GM21737 (cell line): ENCODE measurements at regions not wholly inside any gene's neighbourhood (a gene's known extent, or its start where the extent isn't known, plus 50 kb on each side); places are given as distances from the start of the nearest gene placed in this dataset.
A peak's percentile ranks its signal among the peaks of the same experiment; 100 is the strongest.
"Not testable (repeated sequence)": the region's sequence is repeated elsewhere in the genome, so short reads cannot be mapped to it uniquely, and the experiment has no call there.

Experiments used
- ATAC-seq: cut with Tn5 transposase; IDR thresholded peaks from one replicate; pipeline ENCODE4 v1.9.1; 2021; ENCODE audit warnings: mild to moderate bottlenecking, moderate library complexity; ENCODE audit not compliant: unreplicated experiment

DNA sequence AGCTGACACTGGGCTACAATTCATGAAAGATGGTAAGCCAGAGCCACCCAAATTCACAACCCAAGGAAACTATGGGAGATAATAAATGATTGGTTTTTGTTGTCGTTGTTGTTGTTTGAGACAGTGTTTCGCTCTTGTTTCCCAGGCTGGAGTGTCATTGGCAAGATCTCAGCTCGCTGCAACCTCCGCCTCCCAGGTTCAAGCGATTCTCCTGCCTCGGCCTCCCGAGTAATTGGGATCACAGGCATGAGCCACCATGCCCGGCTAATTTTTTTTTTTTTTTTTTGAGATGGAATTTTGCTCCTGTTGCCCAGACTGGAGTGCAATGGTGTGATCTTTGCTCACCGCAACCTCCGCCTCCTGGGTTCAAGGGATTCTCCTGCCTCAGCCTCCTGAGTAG is 65.9 kb upstream of the METTL9 start:
- not testable (repeated sequence) for ATAC-seq

DNA sequence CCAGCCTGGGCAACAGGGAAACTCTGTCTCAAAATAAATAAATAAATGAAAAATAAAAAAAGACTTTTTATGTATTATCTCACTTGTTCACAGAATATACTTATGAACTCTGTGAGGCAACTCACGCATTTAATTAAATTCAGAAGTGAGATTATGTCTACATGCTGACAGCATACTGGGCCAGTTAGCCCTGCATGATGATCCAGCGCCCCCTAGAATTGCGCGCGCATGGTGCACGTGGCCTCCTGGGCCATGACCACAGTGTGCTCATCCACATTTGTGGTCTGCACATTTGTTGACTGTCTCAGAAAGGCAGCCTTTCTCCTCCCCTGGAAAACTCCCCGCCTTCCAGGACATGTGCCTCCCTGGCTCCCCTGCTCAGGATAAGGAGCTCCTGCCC is 64.8 kb upstream of the METTL9 start:
- not testable (repeated sequence) for ATAC-seq

DNA sequence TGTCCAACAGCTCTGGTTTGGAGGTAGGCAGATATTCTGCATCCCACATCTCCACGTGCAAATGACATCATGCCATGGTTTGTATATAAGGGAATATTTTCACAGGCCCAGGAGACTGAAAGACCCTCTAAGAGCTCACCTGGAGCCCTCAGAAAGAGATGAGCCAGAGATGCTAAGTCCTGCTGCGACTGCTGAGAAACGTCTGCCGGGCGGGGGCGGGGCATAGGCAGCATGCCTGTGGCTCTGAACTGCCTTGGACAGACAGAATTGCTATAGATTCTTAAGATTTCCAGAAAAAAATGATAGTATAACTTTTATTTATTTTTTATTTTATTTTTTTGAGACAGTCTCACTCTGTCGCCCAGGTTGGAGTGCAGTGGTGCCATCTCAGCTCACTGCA is 64.2 kb upstream of the METTL9 start:
- ATAC-seq, result not testable (repeated sequence)

DNA sequence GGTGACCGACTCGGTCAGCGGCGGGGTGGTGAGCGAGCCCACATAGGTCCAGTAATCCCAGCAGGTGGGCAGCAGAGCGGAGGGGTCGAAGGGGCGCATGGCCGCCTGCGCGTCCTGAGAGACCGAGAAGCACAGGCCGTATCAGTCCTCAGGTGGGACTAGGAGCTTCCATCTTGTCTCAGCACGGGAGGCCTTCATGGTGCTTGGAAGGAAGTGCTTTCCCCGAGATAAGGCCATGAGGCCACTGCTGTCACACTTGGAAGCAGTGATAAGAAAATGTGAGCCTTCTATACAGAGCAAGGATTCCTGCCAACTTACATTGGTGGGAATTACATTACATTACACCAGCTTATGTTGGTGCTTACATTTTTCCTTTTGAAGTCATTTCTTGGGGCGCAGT is 62.6 kb upstream of the METTL9 start:
- ATAC-seq, result not testable (repeated sequence)

DNA sequence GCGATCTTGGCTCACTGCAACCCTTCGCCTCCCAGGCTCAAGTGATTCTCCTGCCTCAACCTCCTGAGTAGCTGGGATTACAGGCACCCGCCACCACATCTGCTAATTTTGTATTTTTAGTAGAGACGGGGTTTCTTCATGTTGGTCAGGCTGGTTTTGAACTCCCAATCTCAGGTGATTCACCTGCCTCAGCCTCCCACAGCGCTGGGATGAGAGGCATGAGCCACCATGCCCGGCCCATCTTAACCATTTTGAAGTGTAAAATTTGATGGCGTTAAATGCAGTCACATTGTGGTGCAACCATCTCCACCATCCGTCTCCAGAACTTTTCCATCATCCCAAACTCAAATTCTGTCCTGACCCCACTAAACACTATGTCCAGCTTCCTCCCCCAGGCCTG is 61.8 kb upstream of the METTL9 start:
- ATAC-seq, result not testable (repeated sequence)

DNA sequence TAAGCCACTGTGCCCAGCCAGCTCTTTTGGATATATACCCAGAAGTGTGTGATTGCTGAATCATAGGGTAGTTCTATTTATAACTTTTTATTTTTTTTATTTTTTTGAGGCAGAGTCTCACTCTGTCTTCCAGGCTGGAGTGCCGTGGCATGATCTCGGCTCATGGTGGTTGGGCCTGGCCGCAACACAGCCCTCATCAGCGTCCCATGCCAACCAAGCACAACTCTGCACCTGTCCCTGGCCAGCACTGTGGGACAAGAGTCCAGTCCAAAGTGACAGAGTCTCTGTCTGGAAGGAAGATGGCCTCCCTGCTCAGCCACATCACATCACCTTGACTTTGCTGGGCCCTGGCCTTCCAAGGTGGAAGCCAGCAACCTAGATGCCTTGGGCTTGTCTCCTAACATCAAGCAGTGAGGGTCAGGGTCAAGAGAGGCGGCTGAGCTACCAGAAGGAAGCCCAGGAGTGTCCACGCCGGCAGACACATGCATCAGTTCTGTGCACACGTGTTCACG is 60.2 kb upstream of the METTL9 start:
- ATAC-seq, result not testable (repeated sequence)

DNA sequence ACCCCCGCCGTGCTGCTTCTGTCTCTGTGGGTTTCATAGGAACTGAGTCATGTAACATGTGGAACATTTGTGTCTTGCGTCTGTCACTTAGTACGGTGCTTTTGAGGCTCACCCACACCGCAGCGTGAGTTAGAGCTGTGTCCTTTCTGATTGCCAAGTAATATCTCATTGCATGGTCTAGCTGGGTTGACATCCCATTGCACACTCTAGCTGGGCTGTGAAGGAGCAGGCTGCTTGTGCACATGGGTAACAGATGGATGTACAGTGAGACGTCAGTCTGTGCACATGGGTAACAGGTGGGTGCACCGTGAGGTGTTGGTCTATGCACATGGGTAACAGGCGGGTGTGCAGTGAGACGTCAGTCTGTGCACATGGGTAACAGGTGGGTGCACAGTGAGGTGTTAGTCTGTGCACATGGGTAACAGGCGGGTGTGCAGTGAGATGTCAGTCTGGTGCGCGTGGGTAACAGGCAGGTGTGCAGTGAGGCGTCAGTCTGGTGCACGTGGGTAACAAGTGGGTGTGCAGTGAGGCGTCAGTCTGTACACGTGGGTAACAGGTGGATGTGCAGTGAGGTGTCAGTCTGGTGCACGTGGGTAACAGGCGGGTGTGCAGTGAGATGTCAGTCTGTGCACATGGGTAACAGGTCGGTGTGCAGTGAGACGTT is 58.5 kb upstream of the METTL9 start:
- peak; percentile 35 for ATAC-seq

DNA sequence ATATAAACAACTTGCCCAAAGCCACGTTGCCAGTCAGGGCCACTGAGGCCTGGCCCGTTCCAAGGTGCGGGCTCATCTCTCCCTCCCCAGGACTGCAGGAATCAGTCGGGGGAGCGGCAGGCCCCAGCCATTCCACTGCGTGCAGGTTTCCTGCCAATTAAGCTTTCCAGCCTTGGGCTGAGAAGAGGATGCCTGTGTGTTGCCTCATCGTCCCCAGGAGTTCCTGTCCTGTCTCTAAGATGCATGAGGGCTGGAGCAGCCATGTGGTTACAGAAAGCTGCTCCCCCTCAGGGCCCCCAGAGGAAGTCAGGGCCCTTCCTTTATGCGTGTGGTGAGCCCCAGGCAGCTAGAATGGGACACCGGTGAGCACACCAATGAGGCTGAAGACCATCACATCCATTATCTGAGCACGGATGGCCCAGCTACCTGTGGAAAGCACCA is 57.7 kb upstream of the METTL9 start:
- peak; percentile 49 for ATAC-seq

DNA sequence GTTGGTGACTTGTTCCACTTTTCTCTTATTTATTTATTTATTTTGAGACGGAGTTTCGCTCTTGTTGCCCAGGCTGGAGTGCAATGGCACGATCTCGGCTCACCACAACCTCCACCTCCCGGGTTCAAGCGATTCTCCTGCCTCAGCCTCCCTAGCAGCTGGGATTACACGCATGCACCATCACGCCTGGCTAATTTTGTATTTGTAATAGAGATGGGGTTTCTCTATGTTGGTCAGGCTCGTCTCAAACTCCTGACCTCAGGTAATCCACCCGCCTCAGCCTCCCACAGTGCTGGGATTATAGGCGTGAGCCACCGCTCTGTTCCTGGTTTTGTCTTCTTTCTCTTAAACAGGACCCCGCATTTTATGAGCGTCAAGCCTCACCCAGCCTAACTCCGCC is 57.3 kb upstream of the METTL9 start:
- not testable (repeated sequence) for ATAC-seq

DNA sequence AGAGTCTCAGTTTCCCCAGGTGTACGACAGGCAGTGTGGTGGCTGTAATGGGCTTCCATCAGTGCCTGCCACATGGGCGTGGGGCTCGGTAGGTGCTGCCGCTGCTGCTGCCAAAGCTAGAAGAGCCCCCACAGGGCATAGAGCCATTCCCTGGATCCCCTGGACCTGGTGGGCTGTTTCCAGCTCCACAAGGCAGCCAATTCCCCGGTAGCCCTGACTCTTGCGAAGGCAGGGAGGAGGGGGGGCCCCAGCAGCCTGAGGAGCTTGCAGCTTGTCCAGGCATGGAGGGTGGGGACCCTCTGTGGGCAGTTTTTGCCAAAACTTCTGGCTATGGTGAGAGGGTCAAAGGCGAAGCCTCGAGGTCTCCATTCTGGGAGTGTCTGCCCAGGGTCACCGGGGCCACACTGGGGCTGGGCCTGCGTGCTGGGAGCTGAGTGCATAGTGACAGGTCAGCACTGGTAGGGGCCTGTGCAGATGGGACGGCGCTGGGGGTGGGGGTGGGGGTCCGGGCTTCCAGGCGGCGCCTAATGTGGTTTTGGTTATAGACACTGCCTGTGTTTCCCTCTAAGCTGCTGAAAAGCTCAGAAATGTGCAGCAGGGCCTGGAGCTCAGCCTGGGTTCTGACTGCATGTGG is 56.8 kb upstream of the METTL9 start:
- not testable (repeated sequence) for ATAC-seq

DNA sequence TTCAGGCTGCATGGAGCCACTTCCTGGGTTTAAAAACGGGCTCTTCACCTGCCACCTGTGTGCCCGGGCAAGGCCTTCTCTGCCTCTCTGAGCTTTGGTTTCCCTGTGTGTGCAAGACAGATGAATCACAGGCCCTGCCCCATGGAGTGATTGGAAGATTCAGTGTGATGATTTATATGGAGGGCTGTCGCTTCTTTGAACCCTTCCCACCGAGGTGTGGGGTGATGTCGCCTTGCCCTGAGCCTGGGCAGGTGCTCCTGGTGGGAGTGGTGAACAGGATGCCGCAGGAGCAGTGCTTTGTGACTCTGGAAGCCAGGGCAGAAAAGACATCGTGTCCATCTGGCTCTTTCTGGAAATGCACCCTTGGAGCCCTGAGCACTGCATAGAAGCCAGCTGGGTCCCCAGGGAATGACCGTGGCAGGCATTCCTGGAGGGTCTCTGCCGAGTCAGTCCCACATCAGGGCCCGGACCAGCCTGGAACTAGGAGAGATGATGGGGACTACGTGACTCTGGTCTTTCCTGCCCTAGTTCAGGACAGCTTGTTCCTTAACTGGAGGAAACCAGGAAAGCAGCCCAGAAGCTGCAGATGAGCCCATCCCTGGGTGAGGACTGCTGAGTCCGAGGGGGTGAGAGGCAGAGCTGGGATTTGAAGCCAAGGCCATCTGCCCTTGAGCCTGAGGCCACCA is 56.1 kb upstream of the METTL9 start:
- not testable (repeated sequence) for ATAC-seq

DNA sequence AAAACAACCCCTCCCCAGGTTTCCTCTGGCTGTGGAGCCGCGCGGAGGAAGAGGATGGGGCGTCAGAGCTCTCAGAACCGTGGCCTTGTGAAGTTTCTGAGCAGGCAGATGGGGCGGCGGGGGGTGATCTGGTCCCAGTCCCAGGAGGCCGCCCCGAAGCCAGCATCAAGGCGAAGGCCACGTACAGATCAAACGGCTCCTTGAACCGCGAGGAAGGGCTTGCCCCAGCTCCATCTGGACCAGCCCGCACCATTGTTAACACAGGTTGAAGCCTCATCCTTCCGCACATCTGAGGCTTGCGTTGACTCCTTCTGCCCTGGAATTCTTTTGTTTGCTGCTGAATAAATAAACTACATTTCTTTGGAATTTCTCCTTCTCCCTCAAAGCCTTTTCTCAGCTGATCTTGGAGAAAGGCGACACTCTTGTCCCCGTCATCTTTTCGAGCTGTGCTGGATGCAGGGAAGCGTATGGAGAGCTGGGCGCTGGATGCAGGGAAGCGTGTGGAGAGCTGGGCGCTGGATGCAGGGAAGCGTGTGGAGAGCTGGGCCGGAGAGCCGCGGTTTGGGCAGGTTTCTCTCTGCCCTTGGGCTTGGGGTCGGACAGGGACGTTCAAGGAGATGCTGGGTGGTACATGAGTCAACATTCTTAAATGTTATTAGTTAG is 53.6 kb upstream of the METTL9 start:
- ATAC-seq, result not testable (repeated sequence)

DNA sequence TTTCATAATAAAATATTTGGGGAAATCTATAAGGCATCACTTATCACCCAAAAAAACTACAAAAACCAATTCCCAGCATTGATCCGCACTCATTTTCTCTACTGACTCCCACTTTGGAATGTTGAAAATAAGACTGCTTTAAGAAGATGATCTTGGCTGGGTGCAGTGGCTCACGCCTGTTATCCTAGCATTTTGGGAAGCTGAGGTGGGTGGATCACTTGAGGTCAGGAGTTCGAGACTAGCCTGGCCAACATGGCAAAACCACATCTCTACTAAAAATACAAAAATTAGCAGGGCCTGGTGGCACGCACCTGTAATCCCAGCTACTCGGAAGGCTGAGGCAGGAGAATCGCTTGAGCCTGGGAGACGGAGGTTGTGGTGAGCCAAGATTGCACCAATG is 50.0 kb upstream of the METTL9 start:
- not testable (repeated sequence) for ATAC-seq
